Fibroblast of lung (primary cell): ENCODE measurements at regions not wholly inside any gene's neighbourhood (a gene's known extent, or its start where the extent isn't known, plus 50 kb on each side); places are given as distances from the start of the nearest gene placed in this dataset.

Source experiments
- DNase-seq, 2 donors: peaks; one replicate each; pipeline versions ENCODE4 v3.0.0 to v3.0.0-alpha.2; 2010; ENCODE audit warnings: low read depth in 2 of 2
- H2AFZ ChIP-seq: 2 replicates; pipeline ENCODE4 v1.5.1; 2012; ENCODE audit warnings: low read length, control low read depth, inconsistent platforms
- H3K27ac ChIP-seq: 2 replicates; pipeline ENCODE4 v1.5.1; 2011; ENCODE audit warnings: low read length, control low read depth; ENCODE audit not compliant: insufficient read depth
- H3K27me3 ChIP-seq: 2 replicates; pipeline ENCODE4 v1.5.1; 2011; ENCODE audit warnings: mild to moderate bottlenecking, low read length; ENCODE audit not compliant: control insufficient read depth, insufficient read depth
- H3K36me3 ChIP-seq: 2 replicates; pipeline ENCODE4 v1.5.1; 2011; ENCODE audit warnings: low read length; ENCODE audit not compliant: control insufficient read depth, insufficient read depth
- H3K4me1 ChIP-seq: 2 replicates; pipeline ENCODE4 v1.5.1; 2011; ENCODE audit warnings: low read length; ENCODE audit not compliant: control insufficient read depth, insufficient read depth; ENCODE audit errors: extremely low read depth
- H3K4me2 ChIP-seq: 2 replicates; pipeline ENCODE4 v1.5.1; 2011; ENCODE audit warnings: low read length, control low read depth; ENCODE audit not compliant: insufficient read depth; ENCODE audit errors: extremely low read depth
- H3K4me3 ChIP-seq, 4 experiments: fragments of 200-600 bp in 1 of 4; sonication (generic) in 1 of 4; replicated peaks in 1 of 4; 2 replicates each; pipeline ENCODE4 v1.5.1; 2011 to 2016; ENCODE audit warnings: low read length in 4 of 4, low read depth in 3 of 4, mild to moderate bottlenecking in 3 of 4, control low read depth in 2 of 4, inconsistent platforms in 1 of 4, mixed read lengths in 1 of 4; ENCODE audit not compliant: insufficient read depth in 1 of 4; ENCODE audit errors: control extremely low read depth in 1 of 4
- H3K79me2 ChIP-seq: 2 replicates; pipeline ENCODE4 v1.5.1; 2012; ENCODE audit warnings: mild to moderate bottlenecking, low read length, inconsistent platforms; ENCODE audit not compliant: control insufficient read depth, insufficient read depth
- H3K9ac ChIP-seq: 2 replicates; pipeline ENCODE4 v1.5.1; 2011; ENCODE audit warnings: mild to moderate bottlenecking, low read length, control low read depth; ENCODE audit not compliant: insufficient read depth
- H3K9me3 ChIP-seq: 2 replicates; pipeline ENCODE4 v1.5.1; 2012; ENCODE audit warnings: low read depth, low read length; ENCODE audit not compliant: control insufficient read depth, insufficient read depth
- H4K20me1 ChIP-seq: 2 replicates; pipeline ENCODE4 v1.5.1; 2011; ENCODE audit warnings: low read length; ENCODE audit not compliant: control insufficient read depth, insufficient read depth; ENCODE audit errors: extremely low read depth
- CTCF ChIP-seq, 2 donors: IDR thresholded peaks in 1 of 2; conservative IDR thresholded peaks in 1 of 2; 1 replicate in 1 of 2; 2 replicates in 1 of 2; pipeline ENCODE4 v1.5.1; 2011 to 2012; ENCODE audit warnings: low read length in 2 of 2, control low read depth in 1 of 2, inconsistent platforms in 1 of 2, low read depth in 1 of 2, mild to moderate bottlenecking in 1 of 2
- EZH2 ChIP-seq: IDR thresholded peaks from 2 replicates; pipeline ENCODE4 v1.5.1; 2012; ENCODE audit warnings: low read length, control low read depth, mild to moderate bottlenecking; ENCODE audit errors: missing control alignments

- no peak overlapping the region for H3K4me2 ChIP-seq
- no peaks in the 10 kb centered on the region for H3K36me3 ChIP-seq
- H2AFZ ChIP-seq = no peak overlapping the region
- H3K27me3 ChIP-seq = no peaks in the 10 kb centered on the region
- DNase-seq = no peak
- no peak overlapping the region for H3K9ac ChIP-seq
- no peaks in the 10 kb centered on the region for H4K20me1 ChIP-seq
- H3K4me1 ChIP-seq = no peaks in the 10 kb centered on the region
- H3K9me3 ChIP-seq = no peaks in the 10 kb centered on the region
- no peak overlapping the region for H3K4me3 ChIP-seq
- H3K79me2 ChIP-seq = no peaks in the 10 kb centered on the region
- TF ChIP-seq CTCF (conservative IDR thresholded peaks at IDR 0.05 in 1 of 2, IDR thresholded peaks at IDR 0.05 in 1 of 2; ENCODE audit: low read depth in 1 of 2, low read length in 2 of 2) (no peak), EZH2 (no peak)
- no peak overlapping the region for H3K27ac ChIP-seq
Measured at GRCh38 chr6:147637620-147638195, 129.2 kb downstream of the SAMD5 start.

GRCh38 chr6:147639279-147639678 is 130.8 kb downstream of the SAMD5 start:
- Histone ChIP-seq H4K20me1 (no peaks in the 10 kb centered on the region), H3K79me2 (no peaks in the 10 kb centered on the region), H2AFZ (no peak overlapping the region), H3K9ac (no peak overlapping the region), H3K9me3 (no peaks in the 10 kb centered on the region), H3K4me3 (no peak overlapping the region), H3K36me3 (no peaks in the 10 kb centered on the region), H3K4me1 (no peaks in the 10 kb centered on the region), H3K27me3 (no peaks in the 10 kb centered on the region), H3K27ac (no peak overlapping the region), H3K4me2 (no peak overlapping the region)
- DNase-seq = no peak
- TF ChIP-seq EZH2 (no peak), CTCF (conservative IDR thresholded peaks at IDR 0.05 in 1 of 2, IDR thresholded peaks at IDR 0.05 in 1 of 2; ENCODE audit: low read depth in 1 of 2, low read length in 2 of 2) (no peak)

- no peak overlapping the region for H3K4me2 ChIP-seq
- no peak overlapping the region for H2AFZ ChIP-seq
- no peaks in the 10 kb centered on the region for H4K20me1 ChIP-seq
- H3K36me3 ChIP-seq = no peaks in the 10 kb centered on the region
- TF ChIP-seq EZH2 = no peak
- TF ChIP-seq CTCF (conservative IDR thresholded peaks at IDR 0.05 in 1 of 2, IDR thresholded peaks at IDR 0.05 in 1 of 2; ENCODE audit: low read depth in 1 of 2, low read length in 2 of 2) = no peak
- no peaks in the 10 kb centered on the region for H3K4me1 ChIP-seq
- H3K4me3 ChIP-seq = no peak overlapping the region
- H3K9me3 ChIP-seq = no peaks in the 10 kb centered on the region
- H3K9ac ChIP-seq = no peak overlapping the region
- DNase-seq = no peak
- no peaks in the 10 kb centered on the region for H3K27me3 ChIP-seq
- H3K27ac ChIP-seq = no peak overlapping the region
- no peaks in the 10 kb centered on the region for H3K79me2 ChIP-seq
Measured at GRCh38 chr6:147640606-147641005, 132.1 kb downstream of the SAMD5 start.
